K562 (cell line): ENCODE measurements at regions not wholly inside any gene's neighbourhood (a gene's known extent, or its start where the extent isn't known, plus 50 kb on each side); places are given as distances from the start of the nearest gene placed in this dataset.

ENCODE experiments used
- MAX ChIP-seq: sonication (generic); formaldehyde crosslinking; IDR thresholded peaks from 2 replicates; pipeline ENCODE4 v1.9.0; 2022; ENCODE audit warnings: mild to moderate bottlenecking, missing genetic modification reagents
- PCBP1 ChIP-seq: fragments of 200-400 bp; formaldehyde crosslinking; IDR thresholded peaks from 2 replicates; pipeline ENCODE4 v1.6.1; 2018; ENCODE audit warnings: mild to moderate bottlenecking, low read depth, low read length; ENCODE audit not compliant: poor library complexity, severe bottlenecking

- TF ChIP-seq MAX (CRISPR knock-in tag) = no peak
- no peak for TF ChIP-seq PCBP1
Measured at GRCh38 chr10:43862756-43863155, 214.1 kb upstream of the ZNF32 start.
